Neural crest cell (in vitro differentiated cells): ENCODE measurements at regions not wholly inside any gene's neighbourhood (a gene's known extent, or its start where the extent isn't known, plus 50 kb on each side); places are given as distances from the start of the nearest gene placed in this dataset.

Experiments used
- DNase-seq: peaks from one replicate; pipeline ENCODE4 v3.0.0; 2021; ENCODE audit warnings: low read depth, mixed read lengths, low spot score
- H3K27ac Mint-ChIP-seq: one replicate; pipeline ENCODE4 v1.8.0; 2021; ENCODE audit warnings: mild to moderate bottlenecking, mixed read lengths; ENCODE audit not compliant: unreplicated experiment
- H3K27me3 Mint-ChIP-seq: 2 replicates; pipeline ENCODE4 v1.8.0; 2021; ENCODE audit warnings: low read depth, mild to moderate bottlenecking, mixed read lengths
- H3K36me3 Mint-ChIP-seq: 2 replicates; pipeline ENCODE4 v1.8.0; 2021; ENCODE audit warnings: low read depth, mild to moderate bottlenecking, mixed read lengths
- H3K4me1 Mint-ChIP-seq: 2 replicates; pipeline ENCODE4 v1.8.0; 2021; ENCODE audit warnings: mixed read lengths
- H3K4me3 Mint-ChIP-seq: one replicate; pipeline ENCODE4 v1.8.0; 2021; ENCODE audit warnings: mild to moderate bottlenecking, mixed read lengths
- H3K9me3 Mint-ChIP-seq: 2 replicates; pipeline ENCODE4 v1.8.0; 2021; ENCODE audit warnings: mixed read lengths
- TF ChIP-seq, protein P1 (sequence below): fragments of 200-600 bp; sonication (generic); conservative IDR thresholded peaks from 2 replicates; pipeline ENCODE4 v1.5.0; 2021; ENCODE audit warnings: antibody characterized with exemption, mild to moderate bottlenecking

DNA sequence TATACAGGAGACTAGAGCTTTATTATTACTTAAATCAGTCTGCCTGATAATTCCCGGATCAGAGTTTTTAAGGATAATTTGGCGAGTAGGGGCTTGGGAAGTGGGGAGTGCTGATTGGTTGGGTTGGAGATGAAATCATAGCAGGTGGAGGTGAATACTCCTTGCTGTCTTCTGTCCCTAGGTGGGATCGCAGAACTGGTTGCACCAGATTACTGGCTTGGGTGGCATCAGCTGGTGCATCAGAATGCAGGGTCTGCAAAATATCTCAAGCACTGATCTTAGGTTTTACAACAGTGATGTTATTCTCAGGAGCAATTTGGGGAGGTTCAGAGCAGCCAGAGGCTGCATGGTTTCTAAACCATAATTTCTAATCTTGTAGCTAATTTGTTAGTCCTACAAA, 68.1 kb downstream of the KIF4B start:
- Mint-ChIP-seq H3K4me3 (no peak overlapping the region), H3K27me3 (peaks cover 20% of the 10 kb centered on the region), H3K9me3 (no peaks in the 10 kb centered on the region), H3K4me1 (no peaks in the 10 kb centered on the region), H3K36me3 (no peaks in the 10 kb centered on the region), H3K27ac (no peak overlapping the region)
- DNase-seq: no peak
- TF ChIP-seq, protein P1, sequence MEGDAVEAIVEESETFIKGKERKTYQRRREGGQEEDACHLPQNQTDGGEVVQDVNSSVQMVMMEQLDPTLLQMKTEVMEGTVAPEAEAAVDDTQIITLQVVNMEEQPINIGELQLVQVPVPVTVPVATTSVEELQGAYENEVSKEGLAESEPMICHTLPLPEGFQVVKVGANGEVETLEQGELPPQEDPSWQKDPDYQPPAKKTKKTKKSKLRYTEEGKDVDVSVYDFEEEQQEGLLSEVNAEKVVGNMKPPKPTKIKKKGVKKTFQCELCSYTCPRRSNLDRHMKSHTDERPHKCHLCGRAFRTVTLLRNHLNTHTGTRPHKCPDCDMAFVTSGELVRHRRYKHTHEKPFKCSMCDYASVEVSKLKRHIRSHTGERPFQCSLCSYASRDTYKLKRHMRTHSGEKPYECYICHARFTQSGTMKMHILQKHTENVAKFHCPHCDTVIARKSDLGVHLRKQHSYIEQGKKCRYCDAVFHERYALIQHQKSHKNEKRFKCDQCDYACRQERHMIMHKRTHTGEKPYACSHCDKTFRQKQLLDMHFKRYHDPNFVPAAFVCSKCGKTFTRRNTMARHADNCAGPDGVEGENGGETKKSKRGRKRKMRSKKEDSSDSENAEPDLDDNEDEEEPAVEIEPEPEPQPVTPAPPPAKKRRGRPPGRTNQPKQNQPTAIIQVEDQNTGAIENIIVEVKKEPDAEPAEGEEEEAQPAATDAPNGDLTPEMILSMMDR: no peak

GRCh38 chr5:155082401-155082800, 68.8 kb downstream of the KIF4B start:
- H3K27ac Mint-ChIP-seq: no peak overlapping the region
- no peaks in the 10 kb centered on the region for H3K4me1 Mint-ChIP-seq
- TF ChIP-seq, protein P1: no peak
- H3K9me3 Mint-ChIP-seq: no peaks in the 10 kb centered on the region
- no peak overlapping the region for H3K4me3 Mint-ChIP-seq
- H3K27me3 Mint-ChIP-seq: peaks cover 19% of the 10 kb centered on the region
- no peaks in the 10 kb centered on the region for H3K36me3 Mint-ChIP-seq
- DNase-seq: no peak

GRCh38 chr5:155085282-155085989, 71.9 kb downstream of the KIF4B start:
- TF ChIP-seq, protein P1: no peak
- no peak overlapping the region for H3K4me3 Mint-ChIP-seq
- no peaks in the 10 kb centered on the region for H3K4me1 Mint-ChIP-seq
- H3K27ac Mint-ChIP-seq: no peak overlapping the region
- peaks cover 13% of the 10 kb centered on the region for H3K27me3 Mint-ChIP-seq
- no peaks in the 10 kb centered on the region for H3K36me3 Mint-ChIP-seq
- no peak for DNase-seq
- no peaks in the 10 kb centered on the region for H3K9me3 Mint-ChIP-seq

DNA sequence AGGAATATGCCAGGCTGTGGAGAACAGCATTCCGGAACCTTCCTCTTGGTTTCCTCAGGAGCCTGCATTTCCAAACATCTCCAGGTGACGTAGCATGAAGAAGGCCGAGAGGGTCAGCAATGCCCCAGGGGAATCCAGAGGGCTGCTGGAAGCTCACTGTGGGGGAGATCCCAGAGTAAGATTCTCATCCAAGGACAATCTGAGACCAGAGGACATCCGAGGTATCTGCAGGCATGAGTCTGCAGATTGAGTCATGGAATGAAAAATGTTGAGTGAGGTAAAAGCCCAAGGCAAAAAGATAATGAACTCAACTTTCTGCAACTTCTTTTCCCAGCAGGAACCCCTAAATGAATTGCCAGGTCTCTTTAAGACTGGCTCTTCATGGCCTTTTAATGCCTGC, 73.5 kb downstream of the KIF4B start:
- no peaks in the 10 kb centered on the region for H3K4me1 Mint-ChIP-seq
- H3K27ac Mint-ChIP-seq: no peak overlapping the region
- TF ChIP-seq, protein P1: no peak
- no peaks in the 10 kb centered on the region for H3K36me3 Mint-ChIP-seq
- no peak overlapping the region for H3K4me3 Mint-ChIP-seq
- no peaks in the 10 kb centered on the region for H3K9me3 Mint-ChIP-seq
- peaks cover 10% of the 10 kb centered on the region for H3K27me3 Mint-ChIP-seq
- DNase-seq: no peak

- no peaks in the 10 kb centered on the region for H3K36me3 Mint-ChIP-seq
- no peaks in the 10 kb centered on the region for H3K4me1 Mint-ChIP-seq
- no peaks in the 10 kb centered on the region for H3K9me3 Mint-ChIP-seq
- DNase-seq: no peak
- TF ChIP-seq, protein P1: no peak
- H3K27me3 Mint-ChIP-seq: peaks cover 7% of the 10 kb centered on the region
- no peak overlapping the region for H3K27ac Mint-ChIP-seq
- H3K4me3 Mint-ChIP-seq: no peak overlapping the region
These were observed 75.3 kb downstream of the KIF4B start for GRCh38 chr5:155088811-155089210.
